Esophagus muscularis mucosa (tissue), 4 donors: ENCODE measurements at regions not wholly inside any gene's neighbourhood (a gene's known extent, or its start where the extent isn't known, plus 50 kb on each side); places are given as distances from the start of the nearest gene placed in this dataset.

Experiments
- EP300 ChIP-seq: sonication (generic); formaldehyde crosslinking; IDR thresholded peaks from one replicate; pipeline ENCODE4 v1.6.1; 2017; ENCODE audit warnings: antibody characterized with exemption
- POLR2A ChIP-seq: fragments of 450-650 bp; IDR thresholded peaks from one replicate; pipeline ENCODE4 v1.6.1; 2017; ENCODE audit warnings: antibody characterized with exemption, moderate library complexity, mild to moderate bottlenecking, low read depth
- POLR2AphosphoS5 ChIP-seq, 2 donors: sonication (generic); formaldehyde crosslinking; IDR thresholded peaks; one replicate each; pipeline ENCODE4 v1.6.1; 2017; ENCODE audit warnings: antibody characterized with exemption in 2 of 2
- TF ChIP-seq, protein P1 (sequence below), 3 experiments: fragments of 200-600 bp in 2 of 3; fragments of 450-650 bp in 1 of 3; sonication (generic) in 2 of 3; IDR thresholded peaks; one replicate each; pipeline ENCODE4 v1.5.1; 2017 to 2019; ENCODE audit warnings: antibody characterized with exemption in 3 of 3, mild to moderate bottlenecking in 2 of 3, moderate library complexity in 1 of 3

DNA sequence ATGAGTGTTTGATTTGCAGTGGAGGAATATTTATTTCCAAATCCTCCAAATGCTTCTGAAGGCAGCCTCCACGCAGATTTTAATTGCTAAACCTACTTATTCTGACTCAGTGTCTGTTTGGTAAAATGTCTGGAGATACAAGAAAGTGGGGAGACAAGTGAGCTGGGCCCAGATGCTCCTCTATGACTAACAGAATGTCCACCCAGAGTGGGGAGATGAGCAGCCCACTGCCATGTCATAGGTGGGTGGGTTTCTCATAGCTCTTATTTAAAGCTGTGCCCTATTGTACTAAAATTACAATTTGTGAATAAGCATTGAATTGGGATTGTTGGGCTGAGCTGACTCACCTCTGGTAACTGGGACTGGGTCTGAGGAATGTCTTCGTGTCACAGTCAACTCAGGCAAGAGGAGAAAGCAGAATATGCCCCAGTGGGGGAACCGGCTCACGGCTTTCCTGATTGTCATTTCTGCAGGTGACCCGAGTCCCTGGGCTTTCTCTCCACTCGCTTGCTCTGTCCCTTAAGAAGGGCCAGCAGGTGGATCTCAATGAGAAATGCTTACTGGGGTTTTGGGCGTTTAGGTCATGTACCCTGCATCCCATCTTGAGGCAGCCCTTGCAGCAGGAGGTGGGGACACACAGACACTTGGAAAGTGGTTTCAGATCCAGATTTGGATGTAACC lies 116.3 kb upstream of the SPRED2 start:
- TF ChIP-seq, protein P1, sequence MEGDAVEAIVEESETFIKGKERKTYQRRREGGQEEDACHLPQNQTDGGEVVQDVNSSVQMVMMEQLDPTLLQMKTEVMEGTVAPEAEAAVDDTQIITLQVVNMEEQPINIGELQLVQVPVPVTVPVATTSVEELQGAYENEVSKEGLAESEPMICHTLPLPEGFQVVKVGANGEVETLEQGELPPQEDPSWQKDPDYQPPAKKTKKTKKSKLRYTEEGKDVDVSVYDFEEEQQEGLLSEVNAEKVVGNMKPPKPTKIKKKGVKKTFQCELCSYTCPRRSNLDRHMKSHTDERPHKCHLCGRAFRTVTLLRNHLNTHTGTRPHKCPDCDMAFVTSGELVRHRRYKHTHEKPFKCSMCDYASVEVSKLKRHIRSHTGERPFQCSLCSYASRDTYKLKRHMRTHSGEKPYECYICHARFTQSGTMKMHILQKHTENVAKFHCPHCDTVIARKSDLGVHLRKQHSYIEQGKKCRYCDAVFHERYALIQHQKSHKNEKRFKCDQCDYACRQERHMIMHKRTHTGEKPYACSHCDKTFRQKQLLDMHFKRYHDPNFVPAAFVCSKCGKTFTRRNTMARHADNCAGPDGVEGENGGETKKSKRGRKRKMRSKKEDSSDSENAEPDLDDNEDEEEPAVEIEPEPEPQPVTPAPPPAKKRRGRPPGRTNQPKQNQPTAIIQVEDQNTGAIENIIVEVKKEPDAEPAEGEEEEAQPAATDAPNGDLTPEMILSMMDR (IDR thresholded peaks at IDR 0.05) = no peak
- no peak for TF ChIP-seq POLR2AphosphoS5 (IDR thresholded peaks at IDR 0.05)
- TF ChIP-seq EP300 = no peak
- TF ChIP-seq POLR2A = no peak
